Colonic mucosa (tissue), 4 donors: ENCODE measurements at regions not wholly inside any gene's neighbourhood (a gene's known extent, or its start where the extent isn't known, plus 50 kb on each side); places are given as distances from the start of the nearest gene placed in this dataset.

Experiments
- DNase-seq: peaks from one replicate; pipeline ENCODE4 v3.0.0-alpha.2; 2020
- H3K27ac ChIP-seq: fragments of 200-600 bp; one replicate; pipeline ENCODE4 v1.8.0; 2021
- H3K27me3 ChIP-seq: fragments of 200-600 bp; one replicate; pipeline ENCODE4 v1.8.0; 2021
- H3K36me3 ChIP-seq: fragments of 200-600 bp; one replicate; pipeline ENCODE4 v1.8.0; 2021
- H3K4me1 ChIP-seq: fragments of 200-600 bp; one replicate; pipeline ENCODE4 v1.8.0; 2021; ENCODE audit warnings: mild to moderate bottlenecking
- H3K4me3 ChIP-seq: fragments of 200-600 bp; one replicate; pipeline ENCODE4 v1.8.0; 2021
- H3K9ac ChIP-seq, 2 donors: one replicate each; pipeline ENCODE4 v1.7.0; 2013; ENCODE audit warnings: control low read depth in 2 of 2, low read depth in 2 of 2, low read length in 2 of 2
- H3K9me3 ChIP-seq: fragments of 200-600 bp; one replicate; pipeline ENCODE4 v1.8.0; 2021
- CTCF ChIP-seq: fragments of 200-600 bp; IDR thresholded peaks from one replicate; pipeline ENCODE4 v1.8.0; 2022; ENCODE audit warnings: antibody characterized with exemption, mild to moderate bottlenecking
- intact Hi-C: fragments of 100-400 bp; cut with DNase I; formaldehyde crosslinking; loops from one replicate; pipeline ENCODE4 v1.14.1; 2022
- donor health status: healthy.
- donor health status: DM: no; HTN: no; CAD: no.
- donor health status: DM: no; HTN: no; CAD: no.

- Histone ChIP-seq H3K9ac (no peak overlapping the region), H3K27ac (no peak overlapping the region), H3K36me3 (no peaks in the 10 kb centered on the region), H3K4me3 (no peak overlapping the region), H3K9me3 (no peaks in the 10 kb centered on the region), H3K27me3 (no peaks in the 10 kb centered on the region), H3K4me1 (no peaks in the 10 kb centered on the region)
- TF ChIP-seq CTCF = no peak
- intact Hi-C loops = no loop called here
- no peak for DNase-seq
These were observed 184.7 kb upstream of the RUNX1 start for GRCh38 chr21:35233756-35234155.

- no peak overlapping the region for H3K4me3 ChIP-seq
- intact Hi-C loops = no loop called here
- H3K4me1 ChIP-seq = no peaks in the 10 kb centered on the region
- no peak for DNase-seq
- H3K36me3 ChIP-seq = no peaks in the 10 kb centered on the region
- no peaks in the 10 kb centered on the region for H3K27me3 ChIP-seq
- H3K9ac ChIP-seq = no peak overlapping the region
- H3K9me3 ChIP-seq = no peaks in the 10 kb centered on the region
- H3K27ac ChIP-seq = no peak overlapping the region
- no peak for TF ChIP-seq CTCF
These were observed 183.6 kb upstream of the RUNX1 start for GRCh38 chr21:35232545-35233176.

- H3K27me3 ChIP-seq = no peaks in the 10 kb centered on the region
- H3K36me3 ChIP-seq = no peaks in the 10 kb centered on the region
- intact Hi-C loops = no loop called here
- no peaks in the 10 kb centered on the region for H3K9me3 ChIP-seq
- no peak overlapping the region for H3K27ac ChIP-seq
- no peaks in the 10 kb centered on the region for H3K4me1 ChIP-seq
- no peak for TF ChIP-seq CTCF
- no peak overlapping the region for H3K4me3 ChIP-seq
- DNase-seq = no peak
- no peak overlapping the region for H3K9ac ChIP-seq
These were observed 182.0 kb upstream of the RUNX1 start for GRCh38 chr21:35231090-35231489.

- no peak overlapping the region for H3K9ac ChIP-seq
- no peaks in the 10 kb centered on the region for H3K36me3 ChIP-seq
- DNase-seq = no peak
- no peak overlapping the region for H3K27ac ChIP-seq
- H3K4me3 ChIP-seq = no peak overlapping the region
- intact Hi-C loops = no loop called here
- no peaks in the 10 kb centered on the region for H3K9me3 ChIP-seq
- H3K4me1 ChIP-seq = no peaks in the 10 kb centered on the region
- no peaks in the 10 kb centered on the region for H3K27me3 ChIP-seq
- TF ChIP-seq CTCF = no peak
These were observed 180.2 kb upstream of the RUNX1 start for GRCh38 chr21:35229290-35229689.

DNA sequence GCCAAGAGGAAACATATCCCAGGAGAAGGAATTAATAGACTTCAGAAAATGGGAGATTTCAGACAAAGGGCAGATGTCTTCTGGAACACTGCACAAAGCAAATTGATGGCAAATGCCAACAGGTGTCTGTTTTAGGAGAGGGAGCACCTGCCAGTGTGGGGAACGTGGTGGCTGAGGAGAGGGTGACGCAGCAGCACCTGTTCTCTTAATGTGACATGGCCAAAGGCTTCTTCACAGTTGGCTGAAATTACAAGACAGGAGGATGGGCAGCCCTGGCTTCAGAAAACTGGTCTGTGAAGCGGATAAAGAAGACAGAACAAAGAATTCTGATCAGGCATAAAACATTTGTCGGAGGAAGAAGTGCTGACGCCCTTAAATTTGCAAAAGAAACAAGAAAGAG is 178.7 kb upstream of the RUNX1 start:
- Histone ChIP-seq H3K9ac (no peak overlapping the region), H3K27ac (no peak overlapping the region), H3K4me1 (no peaks in the 10 kb centered on the region), H3K36me3 (no peaks in the 10 kb centered on the region), H3K9me3 (no peaks in the 10 kb centered on the region), H3K27me3 (no peaks in the 10 kb centered on the region), H3K4me3 (no peak overlapping the region)
- no peak for DNase-seq
- intact Hi-C loops = no loop called here
- TF ChIP-seq CTCF = no peak
